ENCODE measurements at regions not wholly inside any gene's neighbourhood (a gene's known extent, or its start where the extent isn't known, plus 50 kb on each side); places are given as distances from the start of the nearest gene placed in this dataset.

DNA sequence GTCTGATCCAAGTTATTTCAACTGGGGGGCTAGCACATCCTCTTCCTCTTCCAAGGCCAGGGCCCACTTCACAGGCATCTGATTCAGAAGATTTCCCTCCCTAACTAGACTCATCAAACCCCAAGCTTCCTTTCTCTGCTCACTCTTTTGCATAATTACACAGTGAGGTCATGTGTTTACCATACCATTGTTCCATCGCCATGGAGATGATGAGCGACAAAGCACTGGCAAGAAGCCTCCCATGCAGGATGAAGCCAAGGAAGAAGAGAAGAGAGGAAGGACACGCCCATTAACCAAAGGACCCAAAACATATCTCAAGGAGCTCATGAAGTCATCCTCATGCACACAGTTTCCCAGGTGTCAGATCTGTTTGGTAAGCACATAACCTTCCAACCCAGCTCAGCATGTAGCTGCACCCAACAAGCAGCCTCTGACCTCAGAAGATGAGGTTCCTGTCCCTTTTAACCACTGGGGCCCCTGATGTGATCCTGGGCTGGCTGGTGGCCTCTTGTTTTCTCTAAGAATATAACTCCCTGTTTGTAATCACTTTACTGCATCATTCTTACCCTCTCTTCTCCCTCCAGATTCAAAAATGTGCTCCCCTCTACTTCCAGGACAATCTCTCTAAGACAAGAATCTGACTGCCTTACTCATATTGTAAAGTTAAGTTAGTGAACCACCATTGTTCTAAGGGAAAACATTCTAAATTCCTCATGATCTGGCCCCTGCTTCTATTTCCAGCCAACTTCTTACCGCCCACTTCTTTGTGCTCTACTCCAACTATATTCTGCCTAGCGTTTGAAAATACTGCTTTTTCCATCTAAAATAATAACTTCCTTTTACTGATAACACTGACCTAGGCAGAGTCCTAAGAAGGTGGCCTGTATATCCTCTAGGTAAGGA, 190.1 kb downstream of the TTC32 start:
- FAIRE-seq: peak; percentile 61

DNA sequence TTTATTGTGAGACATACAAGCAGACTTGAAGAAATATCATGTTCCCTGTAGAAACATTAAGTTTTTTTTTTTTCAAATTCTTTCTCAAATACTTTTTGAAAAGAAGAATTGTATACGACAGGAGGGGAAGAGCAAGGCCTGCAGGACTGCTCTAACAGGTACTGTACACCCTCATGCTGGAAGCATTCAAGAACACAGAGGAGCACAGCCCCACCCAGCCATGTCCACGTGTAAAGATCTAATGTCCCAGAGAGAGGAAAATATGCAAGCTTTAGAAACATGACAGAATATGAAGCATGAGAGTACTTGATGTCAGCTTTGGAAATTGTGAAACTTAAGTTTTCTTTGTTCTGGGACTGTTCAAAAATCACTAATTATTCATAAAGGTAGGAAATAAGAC, 191.6 kb downstream of the TTC32 start:
- no peak for FAIRE-seq

DNA sequence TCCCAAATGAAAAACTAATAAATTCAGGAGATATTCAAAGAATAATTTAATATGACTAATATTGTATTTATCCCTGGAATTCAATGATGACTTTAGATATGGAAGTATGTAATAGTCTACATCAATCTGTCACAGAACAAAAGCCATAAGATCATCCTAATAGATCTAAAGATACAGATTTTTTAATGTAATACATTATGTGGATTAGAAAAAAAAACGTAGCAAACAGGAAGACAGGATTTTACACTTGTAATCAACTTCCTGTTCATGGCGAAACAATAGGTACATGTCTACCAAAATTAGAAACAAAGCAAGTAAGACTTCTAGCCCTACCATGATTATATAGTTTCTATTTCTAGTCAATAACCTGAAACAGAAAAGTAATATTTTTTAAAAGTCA, 192.2 kb downstream of the TTC32 start:
- no peak for FAIRE-seq

DNA sequence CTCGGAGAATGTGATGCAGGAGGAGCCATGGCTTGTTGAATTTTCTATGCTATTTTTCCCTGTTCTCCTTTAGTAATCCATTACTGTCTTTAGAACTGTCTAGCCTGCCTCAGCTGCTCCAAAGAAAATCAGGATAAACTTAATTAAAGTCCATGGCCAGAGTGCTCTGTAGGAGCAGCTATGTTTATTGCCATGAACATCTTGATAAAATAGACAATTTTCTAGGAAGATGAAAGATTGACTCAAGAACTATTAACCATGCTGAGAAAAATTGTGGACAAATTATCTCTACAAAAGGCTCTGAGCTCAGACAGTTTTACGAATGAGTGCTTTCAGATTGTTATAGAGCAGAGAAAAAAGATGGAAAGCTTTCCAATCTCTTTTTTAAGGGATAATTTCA, 193.0 kb downstream of the TTC32 start:
- FAIRE-seq: no peak

DNA sequence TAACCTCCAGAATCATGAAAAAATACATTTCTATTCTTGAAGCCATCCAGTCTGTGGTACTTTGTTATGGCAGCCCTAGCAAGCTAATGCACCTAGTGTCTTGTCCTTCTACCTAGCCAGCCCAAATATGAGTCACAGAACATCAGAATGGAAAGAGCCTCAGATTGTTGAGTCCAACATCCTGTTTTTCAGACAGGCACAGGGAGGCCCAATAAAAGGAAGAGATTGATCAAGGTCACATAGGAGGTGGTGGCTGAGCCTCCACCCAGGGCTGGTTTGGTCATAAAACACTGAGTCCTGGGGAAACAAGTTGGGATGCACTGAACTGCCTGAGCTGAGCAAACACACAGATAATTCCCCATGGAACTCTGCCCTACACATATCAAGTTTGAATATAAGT, 195.5 kb downstream of the TTC32 start:
- no peak for FAIRE-seq

DNA sequence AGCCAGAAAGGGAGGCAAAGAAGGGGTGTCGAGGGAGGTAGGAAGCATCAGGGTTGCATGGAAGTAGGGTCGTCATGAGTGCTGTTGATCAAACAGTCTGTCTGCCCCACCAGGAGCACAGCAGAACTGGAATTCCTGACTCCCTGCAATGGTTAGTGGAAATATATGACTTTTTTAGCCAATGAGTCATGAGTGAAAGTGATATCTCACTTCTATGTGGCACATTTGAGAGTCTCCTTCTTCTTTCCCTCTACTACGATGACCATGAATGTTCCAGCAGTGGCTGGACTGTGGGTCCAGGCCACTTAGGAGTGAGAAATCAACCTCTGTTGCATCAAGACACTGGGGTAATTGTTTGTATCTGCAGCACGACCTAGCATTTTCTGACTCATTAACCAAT, 199.5 kb downstream of the TTC32 start:
- no peak for FAIRE-seq

DNA sequence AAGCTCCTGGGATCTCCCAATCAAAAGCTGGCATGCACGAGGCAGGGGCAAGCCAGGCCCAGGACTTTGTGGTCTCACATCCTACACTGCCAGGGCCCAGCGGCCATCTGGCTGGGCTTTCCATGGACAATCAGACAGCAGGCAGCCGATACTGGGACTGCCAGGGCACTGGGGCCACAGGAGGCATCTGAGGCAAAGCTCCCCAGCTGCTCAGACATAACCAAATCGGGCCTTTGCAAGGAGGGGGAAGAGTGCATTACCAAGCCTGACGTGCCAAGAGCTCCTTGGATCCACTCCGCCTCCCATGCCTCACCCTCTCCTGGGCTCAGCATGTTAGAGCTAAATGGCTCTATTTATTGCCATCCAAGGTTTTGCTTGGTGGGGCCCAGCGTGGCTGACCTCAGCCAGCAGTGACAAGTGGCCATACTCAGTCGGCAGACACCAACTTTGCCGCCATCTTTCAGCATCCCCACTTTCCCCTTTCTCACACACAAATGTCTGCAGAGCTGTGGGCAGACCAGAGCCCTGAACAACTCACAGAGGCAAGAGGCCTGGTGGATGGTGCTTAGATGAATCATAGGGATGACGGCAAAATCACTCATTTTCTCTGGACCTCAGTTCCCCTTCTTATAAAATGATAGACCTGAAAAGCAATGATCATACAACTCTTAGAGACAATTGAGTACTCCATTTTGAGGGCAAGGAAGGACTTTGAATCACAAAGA, 200.8 kb downstream of the TTC32 start:
- FAIRE-seq: no peak

DNA sequence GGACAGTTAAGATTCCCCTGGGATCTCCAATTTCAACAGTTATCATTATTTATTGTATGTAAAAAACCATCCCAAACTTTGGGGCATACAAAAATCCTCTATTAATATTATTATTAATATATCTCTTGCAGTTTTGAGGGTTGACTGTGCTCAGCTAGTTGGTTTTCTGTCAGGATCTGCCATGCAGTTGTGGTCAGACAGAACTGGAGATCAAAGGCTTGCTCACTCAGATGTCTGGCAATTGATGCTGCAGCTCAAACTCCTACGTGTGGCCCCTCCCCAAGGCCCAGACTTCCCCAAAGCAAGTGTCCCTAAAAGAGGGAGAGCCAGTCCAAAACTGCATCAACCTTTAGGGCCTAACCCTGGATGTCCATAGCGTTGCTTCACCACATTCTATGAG, 204.7 kb downstream of the TTC32 start:
- FAIRE-seq: no peak

DNA sequence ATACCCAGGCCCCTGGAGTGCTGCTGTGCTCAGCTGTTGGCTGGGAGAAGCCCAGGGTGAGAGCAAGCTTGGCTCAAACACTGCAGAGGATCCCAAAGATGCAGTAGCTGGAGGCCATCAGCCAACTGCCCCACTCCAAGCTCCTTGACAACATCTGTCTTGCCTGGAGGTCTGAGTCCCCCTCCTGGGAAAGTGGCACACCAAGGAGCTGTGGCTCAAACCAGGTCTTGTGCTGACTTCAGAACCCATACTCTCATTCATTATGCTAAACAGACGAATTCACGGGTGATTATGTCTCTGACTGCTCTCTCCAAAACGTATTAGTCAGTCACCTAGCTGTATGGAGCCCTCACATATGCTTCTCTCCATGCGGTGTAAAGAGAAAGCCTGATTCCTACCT, 206.1 kb downstream of the TTC32 start:
- no peak for FAIRE-seq

DNA sequence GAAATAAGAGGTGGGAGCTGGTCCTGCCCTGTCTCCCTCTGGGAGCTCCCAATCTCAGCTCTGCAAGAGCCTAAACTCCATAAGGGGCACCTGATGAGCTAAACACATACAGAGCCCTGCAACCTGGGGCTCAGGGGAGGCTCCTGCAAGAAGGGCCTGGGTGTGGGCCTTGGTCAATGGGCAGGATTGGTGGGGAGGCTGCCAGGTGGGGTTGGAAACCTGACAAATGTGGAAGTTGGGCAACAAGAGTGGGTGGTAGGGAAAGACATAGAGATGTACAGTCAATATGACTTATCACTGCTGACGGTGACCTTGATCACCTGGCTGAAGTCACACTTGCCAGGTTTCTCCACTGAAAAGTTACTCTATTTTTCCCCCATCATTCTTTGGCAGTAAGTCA, 209.9 kb downstream of the TTC32 start:
- FAIRE-seq: no peak

DNA sequence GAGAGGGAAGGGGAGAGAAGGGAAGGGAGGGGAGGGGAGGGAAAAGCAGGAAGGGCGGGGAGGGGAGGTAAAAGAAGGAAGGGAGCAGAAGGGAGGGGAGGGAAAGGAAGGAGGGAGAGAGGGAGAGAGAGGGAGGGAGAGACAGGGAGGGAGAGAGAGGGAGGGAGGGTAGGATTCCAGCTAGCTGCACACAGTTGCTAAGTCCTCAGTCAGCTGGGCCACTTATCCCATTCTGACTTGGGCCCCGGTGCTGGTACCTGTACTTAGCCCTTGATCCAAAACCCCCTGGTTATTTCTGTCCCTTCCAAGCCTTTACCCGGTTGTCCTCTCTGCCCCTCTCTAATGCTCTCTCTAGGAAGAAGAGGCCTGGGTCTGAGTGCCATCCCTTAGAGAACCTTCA, 211.4 kb downstream of the TTC32 start:
- FAIRE-seq: no peak

DNA sequence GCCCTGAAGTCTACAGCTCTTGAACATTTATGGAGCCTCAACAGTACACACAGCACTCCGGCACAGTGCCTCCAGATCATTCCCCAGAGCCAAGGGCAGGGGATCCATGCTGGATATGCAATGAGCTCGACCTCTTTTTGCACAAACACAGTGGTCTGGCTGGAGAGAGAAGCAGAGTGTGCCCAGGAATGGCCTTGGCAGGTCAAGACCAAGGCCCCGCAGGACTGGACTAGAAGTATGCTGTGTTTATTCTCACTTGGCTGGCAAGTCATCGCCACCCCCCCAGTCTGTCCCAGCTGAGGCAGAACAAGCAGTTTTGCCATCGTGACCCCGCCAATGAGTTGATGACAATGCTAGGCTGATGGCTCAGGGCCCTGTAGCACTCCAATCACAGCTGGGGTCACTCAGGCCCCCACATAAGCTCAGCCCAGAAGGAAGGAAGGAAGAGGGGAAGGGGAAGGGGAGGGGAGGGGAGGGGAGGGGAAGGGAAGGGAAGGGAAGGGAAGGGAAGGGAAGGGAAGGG, 212.1 kb downstream of the TTC32 start:
- FAIRE-seq: no peak

DNA sequence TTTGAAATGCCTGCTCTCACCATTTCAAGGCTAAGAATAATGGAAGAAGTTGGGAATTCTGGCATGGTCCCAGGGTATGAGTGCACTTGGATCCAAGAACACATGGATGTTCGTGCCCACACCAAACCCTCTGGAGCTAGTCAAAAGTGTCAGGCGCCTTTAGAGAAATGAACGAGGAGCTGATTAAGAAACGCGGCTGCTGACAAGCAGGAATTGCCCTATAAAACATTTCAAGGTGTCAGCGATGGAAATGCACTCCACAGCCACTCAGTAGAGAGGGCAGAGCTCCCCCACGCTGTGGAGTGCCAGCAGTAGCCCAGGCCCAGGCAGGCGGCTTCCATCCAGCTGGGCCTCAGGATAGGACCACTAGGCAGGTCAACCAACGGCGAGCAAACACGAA, 213.7 kb downstream of the TTC32 start:
- FAIRE-seq: no peak

DNA sequence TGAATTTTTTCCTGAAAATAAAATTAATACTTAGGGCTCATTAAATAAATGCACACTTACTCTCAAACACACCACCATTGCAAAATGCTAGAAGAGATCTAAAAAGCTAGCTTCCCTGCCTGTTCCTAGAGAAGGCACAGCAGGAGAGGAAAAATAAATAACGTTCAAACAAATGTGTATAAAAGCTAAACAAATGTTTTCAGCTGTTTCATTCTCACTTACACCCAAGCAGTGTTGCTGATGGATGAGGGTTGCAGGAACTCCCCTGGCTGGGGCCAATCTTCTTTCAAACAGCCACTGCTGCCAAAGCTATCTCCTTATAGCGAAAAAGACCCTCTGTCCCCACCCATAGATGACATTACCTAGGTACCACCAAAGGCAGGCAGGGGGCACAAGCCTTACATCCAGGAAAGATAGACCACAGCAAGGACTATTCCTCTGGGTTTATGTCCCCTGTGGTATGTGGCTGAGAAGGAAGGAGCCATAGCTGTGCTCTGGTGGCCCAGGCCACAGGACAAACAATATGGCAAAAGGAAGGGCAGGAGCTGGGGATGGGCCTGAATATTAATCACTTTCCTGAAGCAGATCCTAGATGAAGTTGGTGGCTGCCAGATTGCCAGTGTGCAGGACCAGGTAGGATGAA, 214.6 kb downstream of the TTC32 start:
- FAIRE-seq: no peak

DNA sequence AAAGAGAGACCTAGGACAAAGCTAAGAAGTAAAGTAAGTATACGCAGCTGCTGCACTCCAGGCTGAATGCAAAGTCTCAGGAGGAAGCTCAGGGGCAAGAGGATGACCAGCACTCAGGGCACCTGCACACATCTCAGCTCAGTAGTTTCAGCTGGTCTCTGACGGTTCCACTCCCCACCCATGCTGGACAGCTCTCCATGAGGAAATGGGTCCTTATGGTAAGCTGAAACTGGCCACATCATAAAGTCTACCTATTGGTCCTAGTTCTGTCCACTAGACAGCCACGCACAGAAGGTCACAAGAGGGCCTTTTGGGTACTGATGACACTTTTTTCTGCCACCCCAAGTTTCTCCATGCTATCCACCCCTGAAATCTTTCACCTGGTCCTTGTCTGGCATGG, 215.3 kb downstream of the TTC32 start:
- no peak for FAIRE-seq

DNA sequence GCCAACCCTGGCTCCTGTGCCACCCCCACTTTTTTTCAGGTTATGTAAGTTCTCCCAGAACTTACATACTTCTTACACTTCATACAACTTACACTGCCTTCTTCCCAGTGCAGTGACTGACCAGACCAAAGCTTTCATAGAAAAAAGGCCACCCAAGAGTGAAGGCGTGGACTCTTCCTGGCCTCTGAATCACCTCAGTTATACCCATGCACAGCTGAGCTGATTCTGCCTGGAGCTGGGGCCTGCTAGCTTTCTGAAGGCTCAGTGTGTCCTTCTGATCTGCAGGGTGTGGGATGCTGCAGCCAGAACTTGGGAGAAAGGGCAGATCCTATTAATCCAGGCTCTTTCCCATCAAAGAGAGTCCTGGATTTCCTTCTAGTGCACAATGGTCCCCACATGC, 216.1 kb downstream of the TTC32 start:
- no peak for FAIRE-seq

DNA sequence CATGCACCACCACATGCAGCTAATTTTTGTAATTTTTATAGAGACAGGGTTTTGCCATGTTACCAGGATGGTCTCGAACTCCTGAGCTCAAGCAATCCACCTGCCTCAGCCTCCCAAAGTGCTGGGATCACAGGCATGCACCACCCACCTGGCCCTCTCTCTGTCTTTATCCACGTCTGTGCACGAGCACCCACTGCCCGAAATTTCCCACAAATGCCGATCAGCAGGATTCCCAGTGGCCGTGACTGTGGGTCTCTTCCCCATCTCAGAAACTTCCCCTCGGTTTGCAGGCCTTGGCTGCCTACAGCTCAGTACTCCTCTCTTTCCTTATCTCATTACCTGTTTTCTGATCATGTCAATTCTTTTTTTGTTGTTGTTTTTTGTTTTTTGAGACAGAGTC, 217.3 kb downstream of the TTC32 start:
- no peak for FAIRE-seq

DNA sequence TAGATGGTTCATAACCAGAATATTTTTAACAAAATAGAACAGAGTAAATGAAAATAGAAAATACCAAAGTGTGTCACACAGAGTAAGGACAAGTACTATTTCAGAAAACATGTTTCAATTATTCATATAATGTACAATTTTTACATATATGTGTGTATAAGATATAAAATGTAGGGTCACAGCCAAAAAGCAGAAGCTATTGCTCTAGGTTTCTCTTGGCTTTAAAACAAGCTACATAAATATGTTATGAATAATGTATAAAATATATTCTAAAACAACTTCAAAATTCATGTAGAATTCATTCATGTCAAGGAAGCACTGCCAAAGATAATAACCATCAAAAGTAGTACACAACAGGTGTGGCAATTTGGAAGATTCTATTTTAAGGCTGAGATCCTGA, 218.2 kb downstream of the TTC32 start:
- no peak for FAIRE-seq

DNA sequence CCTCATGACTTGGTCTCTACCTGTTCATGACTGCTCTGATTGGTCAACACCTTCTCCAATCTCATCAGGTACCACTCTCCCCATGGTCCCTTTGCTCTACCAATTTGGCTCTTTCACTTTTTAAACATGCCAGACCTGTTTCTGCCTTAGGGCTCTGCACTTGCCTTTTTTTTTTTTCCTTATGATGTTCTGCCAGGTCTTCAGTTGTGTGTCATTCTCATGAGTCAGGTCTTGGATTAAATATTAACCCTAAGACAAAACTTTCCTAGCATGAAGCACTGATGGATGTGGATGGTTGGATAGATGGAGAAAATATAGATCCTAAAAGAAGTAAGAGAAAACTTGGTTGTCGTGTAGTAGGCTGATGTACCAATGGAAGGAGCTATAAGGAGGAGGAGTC, 219.3 kb downstream of the TTC32 start:
- no peak for FAIRE-seq

DNA sequence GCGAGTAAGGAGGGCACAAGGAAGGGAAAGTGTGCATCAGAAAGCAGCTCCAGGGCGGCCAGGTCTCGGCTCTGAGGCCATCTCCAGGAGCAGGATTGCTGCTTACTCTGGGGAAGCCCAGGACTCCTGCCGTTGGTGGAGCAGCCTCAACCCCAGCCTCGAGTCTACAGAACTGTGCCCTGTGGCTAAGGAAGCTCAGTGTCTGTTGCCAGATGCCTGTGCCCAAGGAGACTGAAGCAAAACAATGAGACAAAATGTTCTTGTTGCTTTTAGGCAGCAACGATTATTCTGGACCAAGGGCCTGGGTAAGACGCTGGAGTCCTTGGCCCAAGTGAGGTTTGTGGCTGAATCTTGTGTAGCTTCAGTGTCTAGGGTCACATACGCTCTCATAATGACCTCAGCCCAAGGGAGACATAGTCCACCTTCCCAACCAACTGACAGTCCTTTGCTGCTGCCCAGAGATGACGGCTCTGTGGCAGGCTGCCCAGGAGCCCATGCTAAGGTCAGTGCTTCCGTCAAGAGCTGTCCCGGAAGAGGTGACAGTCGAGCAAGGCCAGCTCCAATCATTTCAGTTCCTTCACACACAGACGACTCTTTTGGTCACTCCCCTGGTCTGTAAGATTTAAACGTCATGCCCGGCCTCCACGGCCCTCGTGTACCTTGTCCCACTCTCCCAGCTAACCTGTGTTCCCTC, 223.8 kb downstream of the TTC32 start:
- no peak for FAIRE-seq

DNA sequence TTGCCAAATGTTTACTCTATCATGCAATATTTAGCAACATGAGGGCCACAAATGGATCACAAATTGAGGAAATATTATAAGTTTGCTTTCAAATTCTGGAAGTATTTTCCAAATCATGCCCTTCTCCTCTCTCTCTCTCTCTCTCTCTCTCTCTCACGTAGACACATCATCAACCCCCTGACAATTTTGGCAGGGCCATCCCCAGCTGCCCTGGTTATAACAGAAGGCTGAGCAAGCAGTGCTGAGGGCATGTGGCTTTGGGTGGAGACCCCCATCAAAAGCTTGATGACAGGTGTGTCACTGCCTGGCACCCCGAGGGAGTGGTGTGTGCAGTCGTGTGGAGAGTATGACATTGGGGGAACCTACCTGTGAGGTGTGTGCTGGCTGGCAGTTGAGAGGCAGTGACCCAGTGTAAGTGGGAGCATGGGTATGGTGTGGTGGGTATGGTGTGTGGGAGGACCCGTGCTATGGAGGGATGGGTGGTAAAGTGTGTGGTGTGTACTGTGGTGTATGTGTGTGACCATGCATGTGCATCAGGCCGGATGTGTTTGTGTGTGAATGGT, 224.5 kb downstream of the TTC32 start:
- FAIRE-seq: no peak

DNA sequence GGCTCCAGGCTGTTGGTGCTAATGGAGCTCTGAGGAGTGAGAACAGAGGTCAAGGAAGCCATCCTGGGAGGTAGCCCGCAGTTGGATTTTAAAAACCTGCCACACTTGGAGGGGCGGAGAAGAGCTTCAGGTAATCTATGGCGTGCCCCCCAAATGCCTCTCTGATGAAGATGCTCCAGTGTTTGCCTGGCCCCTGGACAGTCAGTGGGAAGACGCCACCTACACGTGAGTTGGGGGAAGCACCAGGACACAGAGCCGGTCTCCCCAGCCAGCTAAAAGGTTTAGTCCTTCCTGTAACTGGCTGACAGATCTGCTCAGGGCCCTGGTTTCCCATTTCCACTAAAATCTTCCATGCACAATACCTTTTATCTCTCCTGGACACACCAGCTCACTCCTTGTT, 225.0 kb downstream of the TTC32 start:
- no peak for FAIRE-seq

Measured in endometrium (tissue), 2 donors.